Fibroblast of skin of abdomen (primary cell): ENCODE measurements at regions not wholly inside any gene's neighbourhood (a gene's known extent, or its start where the extent isn't known, plus 50 kb on each side); places are given as distances from the start of the nearest gene placed in this dataset.
"Not testable (repeated sequence)": the region's sequence is repeated elsewhere in the genome, so short reads cannot be mapped to it uniquely, and the experiment has no call there.

Source experiments
- DNase-seq: peaks from one replicate; pipeline ENCODE4 v3.0.0-alpha.2; 2013

DNA sequence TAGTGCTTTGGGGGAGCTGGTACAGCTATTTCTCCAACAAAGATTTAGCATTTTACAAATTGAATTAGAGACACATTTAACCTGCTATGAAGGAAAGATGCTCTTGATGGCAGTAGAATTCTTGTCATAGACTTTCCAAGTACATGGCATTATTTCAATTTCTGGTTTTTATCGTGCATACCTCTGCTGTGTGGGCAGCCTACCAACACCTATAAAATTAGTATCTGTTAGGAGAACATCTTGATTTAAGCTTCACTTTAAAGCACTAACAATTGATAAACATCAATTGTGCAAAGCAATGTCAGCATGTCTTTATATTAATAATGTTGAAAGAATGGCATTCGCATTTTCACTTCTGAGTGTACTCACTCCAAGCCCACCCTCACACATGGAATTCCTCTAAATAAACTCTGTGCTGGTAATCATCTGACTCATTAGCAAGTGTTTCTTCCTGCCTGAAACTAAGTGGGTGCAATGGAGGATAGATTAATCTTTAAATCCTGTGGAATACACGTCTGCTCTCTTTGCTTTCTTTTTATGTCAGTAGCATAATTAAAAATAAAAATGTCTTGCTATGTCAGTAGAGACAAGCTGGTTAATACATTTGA, 279.8 kb upstream of the MAGEB18 start:
- no peak for DNase-seq

DNA sequence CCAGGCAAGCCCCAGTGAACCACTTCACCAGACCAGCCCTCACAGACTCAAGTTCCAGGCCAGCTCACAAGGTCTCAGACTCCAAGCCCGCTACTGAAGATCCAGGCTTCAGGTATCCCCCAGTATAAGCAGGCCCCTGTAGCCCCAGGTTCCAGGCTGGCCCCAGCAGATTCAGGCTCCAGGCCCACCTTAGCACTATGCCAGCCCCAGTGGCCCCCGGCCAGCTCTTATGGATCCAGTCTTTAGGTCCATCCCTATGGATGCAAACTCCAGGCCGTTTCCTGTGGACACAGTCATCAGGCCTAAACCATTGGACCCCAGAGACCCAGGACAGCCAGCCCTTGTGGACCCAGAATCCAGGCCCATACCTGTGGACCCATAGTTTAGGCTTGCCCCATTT, 277.8 kb upstream of the MAGEB18 start:
- no peak for DNase-seq

DNA sequence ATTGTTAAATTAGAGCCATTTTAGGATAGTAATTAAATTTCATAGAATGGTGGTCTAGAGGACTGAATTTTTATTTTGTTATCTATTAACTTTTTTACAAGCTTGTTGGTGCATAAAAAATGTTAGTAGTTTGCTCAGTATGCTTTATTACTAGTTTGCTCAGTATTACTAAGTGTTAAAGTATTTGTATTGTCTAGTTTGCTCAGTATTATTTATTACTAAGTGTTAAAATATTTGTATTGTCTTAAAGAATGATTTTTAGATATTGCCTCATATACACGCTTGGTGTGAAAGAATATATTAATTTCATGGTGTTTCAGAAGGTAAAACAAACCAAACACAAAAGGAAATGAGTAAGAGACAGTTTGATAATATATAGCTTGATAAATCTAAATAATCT, 268.4 kb upstream of the MAGEB18 start:
- DNase-seq = no peak

DNA sequence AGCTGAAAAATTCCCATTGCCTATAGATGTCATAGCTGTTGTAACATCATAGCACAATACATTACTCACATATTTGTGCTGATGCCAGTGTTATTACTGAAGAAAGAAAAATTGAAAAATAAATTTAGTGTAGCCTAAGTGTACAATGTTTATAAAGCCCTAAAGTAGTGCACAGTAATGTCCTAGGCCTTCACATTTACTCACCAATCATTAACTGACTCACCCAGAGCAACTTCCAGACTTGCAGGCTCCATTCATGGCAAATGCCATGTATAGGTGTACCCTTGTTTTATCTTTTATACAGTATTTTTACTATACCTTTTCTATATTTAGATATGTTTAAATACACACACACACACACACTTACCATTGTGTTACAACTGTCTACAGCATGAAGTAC, 265.4 kb upstream of the MAGEB18 start:
- DNase-seq = no peak

DNA sequence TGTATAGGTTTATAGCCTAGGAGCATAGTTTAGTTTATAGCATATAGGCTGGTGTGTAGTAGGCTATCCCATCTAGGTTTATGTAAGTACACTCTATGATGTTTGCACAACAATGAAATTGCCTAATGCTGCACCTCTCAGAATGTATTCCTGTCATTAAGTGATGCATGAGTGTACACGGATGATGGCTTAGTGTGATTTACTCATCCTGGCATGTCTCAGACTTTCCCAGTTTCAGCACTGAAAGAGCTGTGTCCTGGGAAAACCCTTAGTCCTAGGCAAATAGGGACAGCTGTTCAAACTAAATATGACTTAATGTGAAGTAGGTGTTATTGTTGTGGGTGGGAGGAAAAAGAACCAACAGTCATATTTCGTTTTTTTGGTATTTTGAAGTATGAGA, 264.9 kb upstream of the MAGEB18 start:
- peak; percentile 38 for DNase-seq

DNA sequence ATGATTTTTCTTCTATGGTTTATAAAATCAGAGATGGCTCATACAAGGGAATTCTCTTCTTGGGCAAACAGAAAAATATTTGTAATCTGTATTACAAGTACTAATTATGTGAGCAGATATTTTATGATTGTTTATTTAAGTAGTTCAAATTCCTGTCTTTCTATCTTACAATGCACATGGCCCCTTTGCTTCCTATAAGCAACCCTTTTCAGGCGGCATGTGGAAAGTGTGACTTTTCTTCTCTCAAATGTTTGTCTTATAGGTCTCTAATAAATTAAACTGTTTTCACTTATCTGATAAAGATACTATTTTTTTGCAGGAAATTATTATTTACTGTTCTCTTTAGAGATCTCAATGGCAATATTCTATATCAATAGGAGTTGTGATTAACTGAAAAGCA, 259.3 kb upstream of the MAGEB18 start:
- no peak for DNase-seq

DNA sequence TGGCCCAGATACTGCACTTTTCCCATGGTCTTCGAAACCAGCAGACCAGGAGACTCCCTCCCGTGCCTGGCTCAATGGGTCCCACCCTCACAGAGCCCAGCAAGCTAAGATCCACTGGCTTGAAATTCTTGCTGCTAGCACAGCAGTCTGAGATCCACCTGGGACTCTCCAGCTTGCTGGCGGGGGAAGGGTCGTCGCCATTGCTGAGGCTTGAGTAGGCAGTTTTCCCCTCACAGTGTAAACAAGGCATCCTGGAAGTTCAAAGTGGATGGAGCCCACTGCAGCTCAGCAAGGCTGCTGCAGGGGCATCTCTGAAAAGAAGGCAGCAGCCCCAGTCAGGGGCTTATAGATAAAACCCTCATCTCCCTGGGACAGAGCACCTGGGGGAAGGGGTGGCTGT, 255.6 kb upstream of the MAGEB18 start:
- not testable (repeated sequence) for DNase-seq

DNA sequence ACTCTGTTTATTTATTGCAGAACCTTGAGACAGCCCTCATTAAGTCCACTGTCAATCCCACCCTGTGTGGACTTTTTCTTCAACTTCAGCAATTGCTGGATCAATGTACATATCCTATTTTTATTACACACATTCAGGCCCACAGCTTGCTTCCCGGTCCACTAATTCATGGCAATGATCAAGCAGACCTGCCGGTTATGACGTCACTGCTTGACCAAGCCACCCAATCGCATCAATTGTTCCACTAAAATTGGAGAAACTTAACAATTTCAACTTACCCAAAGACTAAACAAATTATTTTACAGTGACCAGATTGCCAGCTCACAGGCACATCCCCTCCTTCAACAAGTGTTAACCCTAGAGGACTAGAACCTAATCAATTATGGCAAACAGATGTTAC, 240.4 kb upstream of the MAGEB18 start:
- DNase-seq = no peak

DNA sequence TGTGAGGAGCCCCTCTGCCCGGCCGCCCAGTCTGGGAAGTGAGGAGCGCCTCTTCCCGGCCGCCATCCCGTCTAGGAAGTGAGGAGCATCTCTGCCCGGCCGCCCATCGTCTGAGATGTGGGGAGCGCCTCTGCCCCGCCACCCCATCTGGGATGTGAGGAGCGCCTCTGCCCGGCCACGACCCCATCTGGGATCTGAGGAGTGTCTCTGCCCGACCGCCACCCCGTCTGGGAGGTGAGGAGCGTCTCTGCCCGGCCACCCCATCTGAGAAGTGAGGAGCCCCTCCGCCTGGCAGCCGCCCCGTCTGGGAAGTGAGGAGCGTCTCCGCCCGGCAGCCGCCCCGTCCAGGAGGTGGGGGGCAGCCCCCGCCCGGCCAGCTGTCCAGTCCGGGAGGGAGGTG, 232.4 kb upstream of the MAGEB18 start:
- not testable (repeated sequence) for DNase-seq

DNA sequence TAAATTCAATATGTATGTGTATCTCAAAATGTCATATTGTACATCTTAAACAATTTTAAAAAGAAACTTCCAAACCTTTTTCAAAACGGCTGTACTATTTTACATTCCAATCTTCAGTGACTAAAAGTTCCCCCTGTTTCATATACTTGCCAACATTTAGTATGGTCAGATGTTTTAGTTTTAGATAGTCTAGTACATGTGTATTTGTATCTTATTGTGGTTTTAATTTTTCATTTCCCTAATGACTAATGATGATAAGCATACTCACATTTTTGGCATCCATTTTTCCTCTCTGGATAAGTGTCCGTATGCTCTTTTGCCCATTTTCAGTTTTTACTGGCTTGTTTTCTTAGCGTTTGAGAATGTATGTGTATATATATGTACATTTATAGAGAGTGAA, 212.2 kb upstream of the MAGEB18 start:
- peak; percentile 47 for DNase-seq

DNA sequence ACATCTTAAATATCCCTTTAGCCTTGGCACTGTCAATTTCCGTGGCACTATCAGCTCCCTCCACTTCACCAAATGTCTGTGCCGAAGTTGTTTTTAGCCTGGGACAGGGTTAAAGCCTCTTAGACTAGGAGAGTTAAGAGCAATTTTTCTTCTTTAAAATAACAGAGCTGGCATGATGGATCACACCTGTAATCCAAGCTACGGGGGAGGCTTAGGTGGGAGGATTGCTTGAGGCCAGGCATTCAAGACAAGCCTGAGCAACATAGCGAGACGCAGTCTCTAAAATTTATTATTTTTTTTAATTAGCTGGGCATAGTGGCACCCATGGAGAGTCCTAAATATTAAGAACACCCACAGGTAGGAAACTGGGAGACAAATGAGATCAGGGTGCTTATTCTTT, 209.8 kb upstream of the MAGEB18 start:
- DNase-seq = no peak

DNA sequence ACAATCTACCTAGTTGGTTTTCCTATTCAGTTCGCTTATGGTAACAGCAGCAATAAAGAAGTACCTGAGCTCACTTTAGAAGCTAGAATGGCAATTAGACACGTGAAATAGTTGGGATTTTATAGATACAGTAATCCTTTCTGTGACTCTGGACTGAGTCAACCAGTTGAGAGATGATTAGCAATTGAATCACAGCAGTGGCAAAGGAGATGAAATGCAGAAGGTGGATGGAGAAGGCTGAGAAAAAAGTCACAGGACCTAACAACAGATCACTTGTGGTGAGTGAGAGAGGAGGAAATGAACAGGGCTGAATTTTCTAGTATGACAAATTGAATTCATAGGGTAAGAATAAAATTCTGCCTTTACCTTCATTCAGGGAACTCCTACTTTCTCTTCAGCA, 197.1 kb upstream of the MAGEB18 start:
- peak; percentile 43 for DNase-seq

DNA sequence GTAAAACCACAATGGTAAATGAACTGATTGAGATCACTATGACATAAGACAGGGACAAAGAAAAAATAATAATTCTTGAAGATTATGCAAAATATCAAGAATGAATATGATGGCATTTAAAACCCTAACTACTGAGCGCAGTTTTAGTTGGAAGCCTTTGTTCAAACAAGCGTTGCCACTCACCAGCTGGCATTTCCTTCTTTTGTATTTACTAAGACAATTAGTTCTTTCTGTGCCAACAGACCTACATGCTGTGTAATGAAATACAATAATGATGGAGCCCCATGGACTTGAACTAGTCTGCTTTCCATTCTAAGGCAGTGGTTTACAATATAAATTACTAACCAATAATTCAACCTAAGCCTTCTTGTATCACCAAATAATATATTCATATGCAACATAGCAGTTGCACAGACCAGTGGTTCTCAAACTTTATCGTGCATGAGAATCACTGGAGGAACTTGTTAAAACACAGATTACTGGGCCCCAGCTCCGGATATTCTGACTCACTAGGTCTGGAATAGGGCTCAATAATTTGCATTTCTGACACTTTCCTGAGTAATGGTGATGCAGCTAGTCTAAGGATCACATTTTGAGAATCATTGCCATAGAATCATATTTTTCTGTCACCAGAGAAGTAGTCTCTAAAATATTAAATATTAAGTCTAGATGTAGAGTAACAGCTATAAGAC, 196.4 kb upstream of the MAGEB18 start:
- DNase-seq = peak; percentile 20

DNA sequence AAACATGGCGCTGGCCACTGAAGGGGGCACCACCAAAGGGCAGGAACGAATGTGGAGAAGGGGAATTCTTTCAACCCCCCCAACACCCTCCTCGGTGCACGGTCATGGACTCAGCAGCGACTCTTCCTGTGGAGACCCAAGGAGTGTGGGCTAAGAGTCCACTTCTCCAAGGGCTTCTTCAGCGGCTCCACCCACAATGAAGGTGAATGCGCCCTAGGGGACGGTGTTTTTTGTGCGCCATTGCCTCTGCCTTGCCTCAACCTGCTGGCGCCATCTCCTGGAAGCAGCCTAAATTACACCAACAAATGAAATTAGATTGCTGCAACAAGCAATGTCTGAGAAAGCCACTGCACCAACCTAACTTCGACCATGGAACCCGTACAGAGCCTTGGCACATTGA, 169.2 kb upstream of the MAGEB18 start:
- peak; percentile 6 for DNase-seq

DNA sequence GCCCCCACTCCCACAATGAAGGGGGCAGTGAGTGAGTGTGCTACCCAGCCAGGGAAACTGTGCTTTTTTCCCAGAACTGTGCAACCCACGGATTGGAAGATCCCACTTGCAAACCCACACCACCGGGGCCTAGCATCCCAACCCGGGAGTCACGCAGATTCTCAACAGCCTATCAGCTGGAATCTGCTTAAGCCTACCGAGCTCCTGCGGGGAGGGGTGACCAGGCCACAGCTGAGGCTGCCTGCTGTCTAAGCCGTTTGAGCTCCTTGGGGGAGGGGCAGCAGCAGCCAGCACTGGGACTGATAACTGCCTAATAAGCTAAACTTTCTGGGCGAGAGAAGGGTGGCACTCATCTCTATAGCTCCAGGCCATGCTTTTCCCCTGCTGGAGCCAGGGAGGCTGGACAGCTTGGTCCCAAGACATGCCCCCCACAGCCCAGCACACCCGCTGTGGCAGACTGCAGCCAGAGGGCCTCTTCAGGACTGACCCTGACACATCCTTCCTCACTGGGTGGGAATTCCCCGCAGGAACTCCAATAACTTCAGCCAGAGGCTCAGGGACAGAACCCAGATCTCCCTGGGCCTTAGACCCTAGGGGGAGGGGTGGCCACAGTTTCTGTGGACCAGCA, 161.3 kb upstream of the MAGEB18 start:
- DNase-seq = no peak

DNA sequence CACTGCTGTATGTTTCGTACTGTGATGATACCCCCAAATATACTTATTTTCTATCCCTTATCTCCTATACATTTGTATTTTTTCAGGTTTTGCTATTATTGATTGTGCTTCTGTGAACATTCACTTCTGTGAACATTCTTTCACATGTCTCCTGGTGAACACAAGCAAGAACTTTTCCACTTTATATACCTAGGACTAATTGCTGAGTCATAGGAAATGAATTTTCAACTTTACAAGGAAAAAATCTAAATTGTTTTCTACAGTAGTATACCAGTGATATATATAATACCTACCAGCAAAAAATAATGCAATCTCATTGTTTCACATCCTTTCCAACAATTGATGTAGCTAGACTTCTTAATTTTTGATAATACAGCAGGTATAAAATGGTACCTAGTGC, 139.5 kb upstream of the MAGEB18 start:
- DNase-seq = no peak

DNA sequence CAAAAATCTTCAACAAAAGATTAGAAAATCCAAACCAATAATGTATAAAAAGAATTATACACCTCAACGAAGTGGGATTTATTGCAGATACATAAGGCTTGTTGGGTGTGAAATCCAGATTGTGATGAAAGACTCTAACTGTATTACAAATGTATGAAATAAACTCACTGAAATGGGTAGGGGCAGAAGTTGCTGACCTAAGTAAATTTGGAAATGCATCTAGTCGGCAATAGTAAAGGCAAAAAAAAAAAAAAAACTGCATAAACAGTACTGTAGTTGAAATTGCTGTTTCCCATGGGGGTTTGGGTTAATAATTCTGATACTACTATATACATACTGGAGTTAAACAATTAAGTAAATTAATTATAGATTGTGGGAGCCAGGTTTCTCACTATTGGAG, 130.7 kb upstream of the MAGEB18 start:
- no peak for DNase-seq

DNA sequence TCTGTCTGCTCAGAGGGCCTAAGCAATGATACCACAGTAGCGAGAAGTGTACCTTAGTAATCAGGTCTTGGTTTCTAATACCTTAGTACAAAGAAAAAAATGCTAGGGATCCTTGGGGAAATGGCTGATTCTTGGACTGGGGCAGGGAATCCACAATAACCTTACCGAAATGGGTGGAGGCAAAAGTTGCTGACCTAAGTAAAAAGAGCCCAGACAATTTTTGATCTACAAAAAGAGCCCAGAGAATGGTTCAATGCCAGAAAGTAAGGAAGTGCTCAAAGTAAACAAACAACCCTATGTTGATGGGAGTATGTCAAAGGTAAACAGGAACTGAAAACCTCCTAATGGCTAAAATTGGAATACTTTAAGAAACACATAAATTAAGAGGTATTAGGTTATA, 130.1 kb upstream of the MAGEB18 start:
- no peak for DNase-seq

DNA sequence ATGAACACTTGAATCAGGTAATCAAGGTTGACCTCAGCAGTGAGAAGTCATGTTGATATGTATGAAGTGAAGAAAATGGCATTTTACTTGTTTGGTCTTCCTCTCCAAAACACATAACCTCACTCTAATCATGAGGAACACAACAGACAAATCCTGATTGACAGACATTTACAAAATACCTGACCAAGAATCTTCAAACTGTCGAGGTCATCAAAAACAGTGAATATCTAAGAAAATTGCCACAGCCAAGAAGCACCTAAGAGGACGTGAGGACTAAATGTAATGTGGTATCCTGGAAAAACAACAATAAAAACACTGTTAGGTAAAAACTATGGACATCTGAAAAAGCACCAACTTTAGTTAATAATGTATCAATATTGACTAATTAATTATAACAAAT, 129.5 kb upstream of the MAGEB18 start:
- no peak for DNase-seq

DNA sequence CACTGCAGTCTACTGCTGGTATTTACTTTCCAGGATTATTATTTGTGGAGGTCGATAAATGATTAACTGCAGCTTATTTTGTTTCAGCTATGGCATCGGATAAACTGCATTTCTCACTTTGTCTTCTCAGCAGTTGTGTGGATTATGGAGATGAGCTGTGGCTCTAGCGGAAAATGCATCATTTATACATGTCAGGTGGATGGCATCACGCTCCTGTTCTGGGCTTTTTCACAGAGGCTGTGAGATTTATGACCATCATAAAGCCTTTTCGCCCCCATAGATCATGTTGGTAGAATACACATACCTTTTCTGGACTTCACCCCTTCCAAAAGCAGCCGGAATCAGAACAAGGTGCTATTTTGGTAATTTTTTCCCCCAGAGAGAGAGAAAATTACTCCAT, 118.8 kb upstream of the MAGEB18 start:
- DNase-seq = no peak

DNA sequence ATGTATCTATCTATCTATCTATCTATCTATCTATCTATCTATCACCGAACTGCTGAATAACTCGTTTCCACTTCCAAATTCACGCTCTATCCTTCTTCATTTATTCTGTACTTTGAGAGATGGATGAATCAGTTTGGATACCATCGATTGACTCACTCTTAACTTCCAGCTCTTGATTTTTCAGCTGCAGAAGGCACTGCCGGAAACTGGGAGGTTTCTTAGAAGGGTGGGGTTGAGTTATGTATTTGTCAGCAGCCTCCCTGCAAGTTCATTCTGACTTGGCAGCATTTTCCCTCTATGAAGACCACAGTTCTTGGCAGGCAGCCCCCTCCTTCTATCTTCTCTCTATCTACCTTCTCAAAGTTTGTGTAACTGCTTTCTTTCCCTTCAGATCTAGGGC, 112.0 kb upstream of the MAGEB18 start:
- peak; percentile 1 for DNase-seq

DNA sequence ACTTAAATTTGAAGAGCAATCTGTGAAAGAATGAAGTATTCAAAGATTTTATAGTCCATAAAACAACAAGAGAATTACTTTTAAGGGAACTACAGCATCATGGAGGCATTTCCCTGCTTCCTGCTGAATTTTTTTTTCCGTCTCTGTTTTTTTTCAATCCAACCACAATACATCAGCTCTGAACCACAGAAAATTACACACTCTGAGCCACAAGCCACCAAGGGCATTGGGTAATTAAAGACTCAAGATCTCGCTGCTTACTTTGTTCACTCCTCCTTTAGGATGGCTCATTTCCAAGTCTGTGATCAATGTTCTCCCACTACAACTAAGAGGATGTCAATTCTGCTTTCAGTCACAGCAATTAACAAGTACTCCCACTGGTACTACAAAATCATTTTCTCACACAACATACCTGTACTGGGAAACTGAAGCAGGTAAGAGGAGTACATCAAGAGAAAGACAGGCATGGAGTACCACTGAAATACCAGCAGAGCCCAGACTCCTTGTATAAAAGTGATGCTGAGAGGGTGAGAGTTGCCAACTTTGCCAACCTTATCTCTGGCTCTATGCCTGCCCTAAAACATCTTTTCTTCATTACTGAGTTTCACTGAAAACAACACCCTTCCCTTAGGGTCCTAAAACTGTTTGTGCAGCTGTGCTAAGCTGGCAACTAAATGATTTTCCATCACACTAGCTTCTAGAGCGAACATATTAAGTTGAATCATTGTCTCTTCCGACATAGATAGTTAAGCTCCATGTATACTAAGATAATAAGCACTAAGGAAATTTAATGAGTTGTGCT, 105.8 kb upstream of the MAGEB18 start:
- DNase-seq = peak; percentile 10

DNA sequence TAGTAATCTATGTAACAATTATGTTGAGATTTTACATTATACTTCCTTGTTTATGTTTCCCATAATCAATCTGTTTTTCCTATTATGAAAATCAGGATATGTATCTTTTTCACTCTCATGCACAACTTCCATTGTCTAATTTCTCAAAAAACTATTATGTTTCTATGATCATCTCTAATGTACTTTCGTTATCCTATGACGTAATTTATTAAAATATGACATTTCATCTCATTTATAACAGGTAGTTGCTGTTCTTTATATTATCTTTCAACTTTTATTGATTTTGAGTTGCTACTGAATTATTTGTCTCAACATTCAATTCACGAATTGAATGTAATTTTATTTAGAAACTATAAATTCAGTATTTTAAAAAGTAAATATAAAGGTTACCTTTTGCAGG, 100.8 kb upstream of the MAGEB18 start:
- no peak for DNase-seq

DNA sequence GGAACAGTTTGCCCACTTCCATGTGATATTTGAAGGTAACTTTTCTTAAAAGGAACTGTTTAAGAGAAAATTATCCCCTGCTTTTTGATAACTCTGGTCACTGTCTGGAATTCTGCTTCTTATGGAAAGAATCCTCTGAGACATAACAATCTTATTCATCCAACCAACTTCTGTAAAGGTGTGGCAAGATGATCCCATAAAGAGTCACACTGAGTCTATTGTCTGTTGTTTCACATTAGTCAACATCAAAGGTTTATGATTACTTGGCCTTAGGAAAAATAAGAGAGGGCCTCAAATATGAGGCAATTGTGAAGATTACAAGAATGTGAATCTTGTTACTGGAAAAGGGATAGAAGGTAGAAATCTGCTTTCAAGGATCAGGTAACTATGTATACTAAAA, 88.0 kb upstream of the MAGEB18 start:
- DNase-seq = no peak
